Keratinocyte (primary cell): ENCODE measurements at regions not wholly inside any gene's neighbourhood (a gene's known extent, or its start where the extent isn't known, plus 50 kb on each side); places are given as distances from the start of the nearest gene placed in this dataset.

Experiments
- DNase-seq: peaks from one replicate; pipeline ENCODE4 v3.0.0-alpha.2; 2011; ENCODE audit warnings: low read depth, missing footprints, low spot score
- FAIRE-seq: peaks from 2 replicates; lab custom pipeline; 2011; peaks lifted over from hg19 to GRCh38; lab: Jason Lieb, UNC
- H2AFZ ChIP-seq: 2 replicates; pipeline ENCODE4 v1.6.0; 2012; ENCODE audit warnings: low read length, control low read depth, inconsistent platforms; ENCODE audit not compliant: control insufficient read depth
- H3K27ac ChIP-seq: 2 replicates; pipeline ENCODE4 v1.5.1; 2011; ENCODE audit warnings: low read length; ENCODE audit not compliant: control insufficient read depth, insufficient read depth
- H3K27me3 ChIP-seq: 3 replicates; pipeline ENCODE4 v1.6.0; 2011; ENCODE audit warnings: low read length; ENCODE audit not compliant: control insufficient read depth, insufficient read depth; ENCODE audit errors: extremely low read depth
- H3K36me3 ChIP-seq, 2 experiments: 2 replicates in 1 of 2; 3 replicates in 1 of 2; pipeline ENCODE4 v1.5.1; 2011; ENCODE audit warnings: low read length in 2 of 2, mild to moderate bottlenecking in 1 of 2; ENCODE audit not compliant: control insufficient read depth in 2 of 2, insufficient read depth in 2 of 2; ENCODE audit errors: extremely low read depth in 1 of 2
- H3K4me1 ChIP-seq: 3 replicates; pipeline ENCODE4 v1.5.1; 2011; ENCODE audit warnings: low read length; ENCODE audit not compliant: control insufficient read depth, insufficient read depth; ENCODE audit errors: extremely low read depth
- H3K4me2 ChIP-seq: 3 replicates; pipeline ENCODE4 v1.6.0; 2011; ENCODE audit warnings: low read depth, low read length; ENCODE audit not compliant: control insufficient read depth, insufficient read depth; ENCODE audit errors: extremely low read depth
- H3K4me3 ChIP-seq, 3 experiments: fragments of 200-600 bp in 1 of 3; sonication (generic) in 1 of 3; 2 replicates in 2 of 3; 3 replicates in 1 of 3; pipeline ENCODE4 v1.5.1; 2011 to 2016; ENCODE audit warnings: low read length in 3 of 3, mild to moderate bottlenecking in 3 of 3, control low read depth in 2 of 3, inconsistent platforms in 1 of 3, low read depth in 1 of 3, mixed read lengths in 1 of 3, mixed run types in 1 of 3, moderate library complexity in 1 of 3; ENCODE audit not compliant: control insufficient read depth in 2 of 3, insufficient read depth in 2 of 3; ENCODE audit errors: extremely low read depth in 1 of 3
- H3K79me2 ChIP-seq: 2 replicates; pipeline ENCODE4 v1.6.0; 2012; ENCODE audit warnings: low read length; ENCODE audit not compliant: control insufficient read depth, insufficient read depth
- H3K9ac ChIP-seq: 3 replicates; pipeline ENCODE4 v1.6.0; 2011; ENCODE audit warnings: low read length; ENCODE audit not compliant: control insufficient read depth, insufficient read depth; ENCODE audit errors: extremely low read depth
- H3K9me1 ChIP-seq: 3 replicates; pipeline ENCODE4 v1.6.0; 2011; ENCODE audit warnings: low read length; ENCODE audit not compliant: control insufficient read depth, insufficient read depth; ENCODE audit errors: extremely low read depth
- H3K9me3 ChIP-seq: 2 replicates; pipeline ENCODE4 v1.5.1; 2012; ENCODE audit warnings: low read depth, low read length; ENCODE audit not compliant: control insufficient read depth
- H4K20me1 ChIP-seq: 3 replicates; pipeline ENCODE4 v1.6.0; 2011; ENCODE audit warnings: low read length; ENCODE audit not compliant: control insufficient read depth, insufficient read depth; ENCODE audit errors: extremely low read depth
- CTCF ChIP-seq, 3 experiments: IDR thresholded peaks in 1 of 3; conservative IDR thresholded peaks in 1 of 3; optimal IDR thresholded peaks in 1 of 3; 2 replicates in 2 of 3; 3 replicates in 1 of 3; pipeline versions ENCODE3 to v1.5.1; 2011; ENCODE audit warnings: low read length in 3 of 3, mild to moderate bottlenecking in 3 of 3, moderate library complexity in 2 of 3, control low read depth in 1 of 3, inconsistent platforms in 1 of 3; ENCODE audit not compliant: insufficient read depth in 2 of 3; ENCODE audit errors: extremely low read depth in 1 of 3
- EZH2 ChIP-seq: IDR thresholded peaks from one replicate; pipeline ENCODE4 v1.6.1; 2012; ENCODE audit warnings: inconsistent platforms, mild to moderate bottlenecking, low read length, moderate library complexity
- dilution Hi-C: fragments of 300-500 bp; cut with MboI; formaldehyde crosslinking; loops from one replicate; pipeline ENCODE4 v1.7.0; 2020; ENCODE audit warnings: low sequenced_read_pairs; ENCODE audit not compliant: extremely low pct_ligation_motif_present

GRCh38 chr3:186477876-186478275 lies 66.3 kb downstream of the CRYGS start:
- Histone ChIP-seq H3K27me3 (no peaks in the 10 kb centered on the region), H3K4me1 (peaks cover 23% of the 10 kb centered on the region), H3K9ac (no peak overlapping the region), H4K20me1 (no peaks in the 10 kb centered on the region), H3K9me1 (no peaks in the 10 kb centered on the region), H3K4me2 (peak overlapping the region; percentile 36), H2AFZ (peak overlapping the region; percentile 15), H3K79me2 (no peaks in the 10 kb centered on the region), H3K27ac (no peak overlapping the region), H3K4me3 (no peak overlapping the region), H3K36me3 (no peaks in the 10 kb centered on the region), H3K9me3 (no peaks in the 10 kb centered on the region)
- FAIRE-seq, result no peak
- peak; percentile 13 for DNase-seq
- TF ChIP-seq CTCF (optimal IDR thresholded peaks at IDR 0.05 in 1 of 3, IDR thresholded peaks at IDR 0.05 in 1 of 3, conservative IDR thresholded peaks at IDR 0.05 in 1 of 3; ENCODE audit: extremely low read depth in 1 of 3, insufficient read depth in 2 of 3, low read length in 3 of 3) (no peak), EZH2 (no peak)
- dilution Hi-C loops, result no loop called here

- TF ChIP-seq EZH2 (no peak), CTCF (optimal IDR thresholded peaks at IDR 0.05 in 1 of 3, IDR thresholded peaks at IDR 0.05 in 1 of 3, conservative IDR thresholded peaks at IDR 0.05 in 1 of 3; ENCODE audit: extremely low read depth in 1 of 3, insufficient read depth in 2 of 3, low read length in 3 of 3) (no peak)
- H3K79me2 ChIP-seq, result no peaks in the 10 kb centered on the region
- no peak overlapping the region for H2AFZ ChIP-seq
- no peaks in the 10 kb centered on the region for H3K27me3 ChIP-seq
- H4K20me1 ChIP-seq, result no peaks in the 10 kb centered on the region
- FAIRE-seq (no peak), DNase-seq (no peak)
- dilution Hi-C loops, result no loop called here
- no peaks in the 10 kb centered on the region for H3K36me3 ChIP-seq
- no peak overlapping the region for H3K4me2 ChIP-seq
- H3K27ac ChIP-seq, result no peak overlapping the region
- peaks cover 23% of the 10 kb centered on the region for H3K4me1 ChIP-seq
- H3K4me3 ChIP-seq, result no peak overlapping the region
- H3K9ac ChIP-seq, result no peak overlapping the region
- no peaks in the 10 kb centered on the region for H3K9me3 ChIP-seq
- H3K9me1 ChIP-seq, result no peaks in the 10 kb centered on the region
These were observed 67.1 kb downstream of the CRYGS start for GRCh38 chr3:186477033-186477432.
